ENCODE measurements at regions not wholly inside any gene's neighbourhood (a gene's known extent, or its start where the extent isn't known, plus 50 kb on each side); places are given as distances from the start of the nearest gene placed in this dataset.

GRCh38 chr12:34343766-34344165 lies 321.5 kb downstream of the ALG10 start:
- TF ChIP-seq CTCF (IDR thresholded peaks at IDR 0.05), result no peak
- no peak for TF ChIP-seq POLR2A (IDR thresholded peaks at IDR 0.05)

Measured in stomach (tissue), 4 donors.